SK-N-MC (cell line): ENCODE measurements at regions not wholly inside any gene's neighbourhood (a gene's known extent, or its start where the extent isn't known, plus 50 kb on each side); places are given as distances from the start of the nearest gene placed in this dataset.

Experiments used
- DNase-seq: peaks from one replicate; pipeline ENCODE4 v3.0.0-alpha.2; 2011; ENCODE audit warnings: low read depth, low spot score
- H3K27ac ChIP-seq: fragments of 200-600 bp; sonication (generic); 2 replicates; pipeline ENCODE4 v1.5.1; 2016; ENCODE audit warnings: mixed run types
- H3K36me3 ChIP-seq: fragments of 200-600 bp; sonication (generic); 2 replicates; pipeline ENCODE4 v1.6.1; 2017; ENCODE audit warnings: antibody characterized with exemption, low read length, mixed read lengths; ENCODE audit not compliant: insufficient read depth
- H3K4me3 ChIP-seq: fragments of 200-600 bp; sonication (generic); 2 replicates; pipeline ENCODE4 v1.5.1; 2016
- H3K9ac ChIP-seq: fragments of 200-600 bp; sonication (generic); 2 replicates; pipeline ENCODE4 v1.8.0; 2017; ENCODE audit warnings: mixed run types, mixed read lengths; ENCODE audit not compliant: insufficient read length
- H3K9me3 ChIP-seq: fragments of 200-600 bp; sonication (generic); 2 replicates; pipeline ENCODE4 v1.6.1; 2017; ENCODE audit warnings: low read depth, mild to moderate bottlenecking, antibody characterized with exemption, low read length, moderate library complexity, mixed read lengths
- EZH2 ChIP-seq: fragments of 200-600 bp; sonication (generic); IDR thresholded peaks from one replicate; pipeline ENCODE4 v1.6.1; 2017; ENCODE audit warnings: antibody characterized with exemption
- FOXP2 ChIP-seq: optimal IDR thresholded peaks from 2 replicates; pipeline ENCODE3; 2011; ENCODE audit warnings: mild to moderate bottlenecking, moderate library complexity; ENCODE audit not compliant: insufficient read depth; ENCODE audit errors: extremely low read length, control extremely low read depth
- POLR2AphosphoS5 ChIP-seq: IDR thresholded peaks from 2 replicates; pipeline ENCODE4 v1.6.1; 2012; ENCODE audit warnings: mild to moderate bottlenecking, low read depth, low read length, borderline replicate concordance

DNA sequence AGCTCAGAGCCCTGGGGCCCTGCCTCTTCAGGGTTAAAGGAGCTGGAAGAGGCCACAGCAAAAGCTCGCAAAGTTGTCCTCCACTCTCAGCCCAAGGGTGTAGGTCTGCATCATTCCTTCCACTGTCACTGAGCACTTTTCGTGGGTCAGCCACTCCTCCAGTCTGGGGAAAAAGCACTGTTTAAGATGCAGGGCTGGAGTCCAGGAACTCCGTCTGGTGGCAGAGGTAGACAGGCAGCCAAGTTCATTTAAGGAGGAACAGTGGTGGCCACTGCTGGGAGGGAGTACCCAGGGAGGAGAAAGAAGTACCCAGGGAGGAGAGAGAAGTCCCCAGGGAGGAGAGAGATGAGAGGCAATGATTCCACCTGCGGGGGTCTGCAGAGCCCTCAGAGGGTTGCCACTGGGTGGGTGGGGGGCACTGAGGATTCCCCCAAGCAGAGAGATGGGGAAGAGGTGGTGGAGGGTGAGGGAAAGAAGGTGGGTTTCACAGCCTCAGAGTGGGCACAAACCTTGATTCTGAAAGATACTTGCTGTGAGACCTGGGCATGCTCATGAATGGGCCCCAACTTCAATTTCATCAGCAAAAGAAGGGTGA is 70.0 kb upstream of the B3GAT1 start:
- H3K9ac ChIP-seq = no peak overlapping the region
- no peak for DNase-seq
- H3K4me3 ChIP-seq = no peak overlapping the region
- H3K36me3 ChIP-seq = no peaks in the 10 kb centered on the region
- no peak overlapping the region for H3K27ac ChIP-seq
- TF ChIP-seq FOXP2 (no peak), POLR2AphosphoS5 (no peak), EZH2 (no peak)
- no peaks in the 10 kb centered on the region for H3K9me3 ChIP-seq

DNA sequence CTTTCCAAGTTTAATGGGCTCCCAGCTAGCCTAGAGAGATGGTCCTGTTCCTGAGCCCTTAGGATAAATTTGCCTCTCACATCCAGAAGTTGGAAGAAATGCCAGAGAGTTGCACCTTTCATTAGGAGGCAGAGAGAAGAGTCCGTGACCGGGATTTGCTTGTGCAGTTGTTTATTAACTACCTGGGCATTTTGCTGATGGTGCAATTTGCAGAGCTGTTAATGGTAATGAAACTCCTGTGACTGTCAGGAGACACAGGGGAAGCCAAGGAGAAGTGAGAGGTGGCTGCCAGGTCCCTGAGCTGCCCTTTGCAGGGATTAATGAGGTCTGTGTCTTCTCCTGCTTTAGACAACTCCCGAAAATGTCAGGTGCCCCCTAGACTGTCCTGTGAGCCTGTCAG is 69.1 kb upstream of the B3GAT1 start:
- H3K27ac ChIP-seq = no peak overlapping the region
- DNase-seq = no peak
- H3K9ac ChIP-seq = no peak overlapping the region
- no peak overlapping the region for H3K4me3 ChIP-seq
- TF ChIP-seq EZH2 = no peak
- no peak for TF ChIP-seq FOXP2
- TF ChIP-seq POLR2AphosphoS5 = no peak
- no peaks in the 10 kb centered on the region for H3K9me3 ChIP-seq
- no peaks in the 10 kb centered on the region for H3K36me3 ChIP-seq

DNA sequence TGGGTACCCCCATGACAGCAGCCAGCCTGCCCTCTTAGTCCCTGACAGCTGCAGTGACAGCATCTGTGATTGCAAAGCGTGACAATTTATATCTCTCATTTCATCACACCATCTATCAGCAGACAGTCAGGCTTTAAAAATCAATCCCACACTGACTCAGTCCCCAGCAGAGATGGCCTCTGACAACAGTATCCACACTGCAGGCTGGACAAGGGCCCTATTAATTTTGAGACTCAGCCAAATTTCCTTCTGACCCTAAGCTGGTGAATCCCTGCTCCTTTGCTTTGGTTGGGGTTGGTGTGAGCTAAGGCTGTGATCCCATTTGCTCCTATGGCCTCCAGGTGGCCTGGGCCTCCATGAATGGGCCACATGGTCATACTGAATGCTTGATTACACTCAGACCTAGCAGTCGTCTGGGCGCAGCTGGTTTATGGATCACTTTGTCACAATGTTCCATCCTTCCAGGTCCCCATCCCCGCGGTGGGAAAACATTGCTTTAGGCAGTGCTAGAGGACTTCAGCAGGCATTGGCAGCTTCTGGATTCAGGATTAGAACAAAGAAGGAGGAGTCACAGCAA is 68.2 kb upstream of the B3GAT1 start:
- TF ChIP-seq POLR2AphosphoS5 (no peak), EZH2 (no peak), FOXP2 (no peak)
- H3K9me3 ChIP-seq = no peaks in the 10 kb centered on the region
- H3K27ac ChIP-seq = no peak overlapping the region
- no peak overlapping the region for H3K4me3 ChIP-seq
- no peak for DNase-seq
- H3K36me3 ChIP-seq = no peaks in the 10 kb centered on the region
- H3K9ac ChIP-seq = no peak overlapping the region

DNA sequence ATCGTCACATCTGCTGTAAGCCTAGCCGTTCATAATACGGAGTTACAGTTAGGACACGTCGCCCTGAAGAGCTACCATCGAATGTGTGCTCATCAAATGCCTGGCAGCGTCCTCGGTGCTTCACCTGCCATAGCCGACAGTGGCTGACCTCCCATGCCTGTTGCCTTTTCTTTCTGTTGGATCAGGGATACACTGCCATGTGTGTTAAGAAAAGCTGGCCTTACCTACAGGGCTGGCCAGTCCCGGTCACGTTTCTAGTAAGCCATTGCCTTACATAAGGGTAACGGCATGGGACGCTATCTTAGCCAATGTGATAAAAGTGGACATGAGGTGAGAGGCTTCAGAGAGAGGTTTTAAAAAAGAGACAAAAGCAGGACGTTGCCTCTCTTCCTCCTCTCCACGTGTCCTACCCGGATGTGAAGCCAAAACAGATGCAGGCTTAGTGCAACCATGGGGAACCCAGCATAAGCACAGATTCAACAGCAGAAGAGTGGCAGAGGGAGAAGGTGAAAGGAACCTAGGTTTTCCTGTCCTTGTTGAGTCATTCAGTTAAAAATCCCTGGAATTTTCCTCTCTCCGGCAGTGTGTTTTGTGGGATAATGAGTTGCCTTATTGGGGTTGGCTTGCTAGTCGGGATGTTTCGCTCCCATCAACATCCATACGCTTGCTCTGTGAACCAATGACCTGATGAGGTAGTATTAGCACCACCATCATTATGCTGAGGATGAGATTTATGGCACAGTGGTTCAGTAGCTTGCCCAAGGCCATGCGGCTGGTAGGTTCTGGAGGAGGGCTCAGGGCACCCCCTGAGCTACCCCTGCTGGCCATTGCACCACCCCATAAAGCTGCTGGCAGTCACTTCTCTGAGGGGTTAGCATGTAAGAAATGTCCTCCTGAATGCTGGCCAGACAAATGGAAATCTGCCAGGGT is 67.4 kb upstream of the B3GAT1 start:
- no peak overlapping the region for H3K27ac ChIP-seq
- no peaks in the 10 kb centered on the region for H3K36me3 ChIP-seq
- DNase-seq = no peak
- no peak overlapping the region for H3K9ac ChIP-seq
- no peak overlapping the region for H3K4me3 ChIP-seq
- TF ChIP-seq POLR2AphosphoS5 (no peak), EZH2 (no peak), FOXP2 (no peak)
- no peaks in the 10 kb centered on the region for H3K9me3 ChIP-seq

DNA sequence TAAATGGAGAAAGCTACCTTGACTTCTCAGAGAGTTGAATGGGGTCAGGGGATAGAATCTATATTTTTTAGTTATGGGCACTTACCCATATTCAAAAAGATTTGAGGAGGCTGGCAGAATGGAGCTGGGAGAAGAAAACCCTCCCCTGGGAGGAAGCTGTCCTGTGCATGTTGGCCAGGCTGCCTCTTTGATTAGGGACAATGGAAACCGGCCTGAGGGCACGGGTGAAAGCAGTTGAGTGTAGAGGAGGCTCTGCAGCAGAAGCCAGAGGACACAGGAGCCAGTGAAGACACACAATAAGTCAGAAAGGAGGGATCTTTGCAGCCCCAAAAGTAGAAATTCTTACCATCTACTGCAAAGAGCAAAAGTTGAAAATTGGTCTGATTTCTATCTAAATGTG is 66.6 kb upstream of the B3GAT1 start:
- no peak for TF ChIP-seq FOXP2
- DNase-seq = no peak

DNA sequence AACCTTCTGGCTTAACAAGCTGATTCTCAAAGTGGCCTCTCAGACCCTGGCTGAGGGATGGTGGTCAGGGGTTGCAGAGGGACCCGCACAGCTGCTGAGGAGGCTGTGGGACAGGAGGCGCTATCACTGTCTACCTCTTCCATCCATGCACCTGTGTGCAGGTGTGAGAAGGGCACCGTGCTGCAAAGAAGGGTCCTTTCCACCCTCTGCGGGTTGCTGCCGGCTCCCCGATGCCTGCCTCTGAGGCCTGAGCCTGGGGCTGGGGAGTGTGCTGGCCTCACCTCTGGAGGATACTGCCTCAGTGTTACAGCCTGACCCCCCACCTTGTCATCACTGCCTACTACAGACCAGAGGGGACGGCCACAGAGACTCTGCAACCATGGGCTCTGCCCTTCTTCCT is 66.1 kb upstream of the B3GAT1 start:
- H3K9ac ChIP-seq = no peak overlapping the region
- DNase-seq = no peak
- no peak overlapping the region for H3K4me3 ChIP-seq
- no peak overlapping the region for H3K27ac ChIP-seq
- TF ChIP-seq FOXP2 (no peak), POLR2AphosphoS5 (no peak), EZH2 (no peak)
- no peaks in the 10 kb centered on the region for H3K36me3 ChIP-seq
- H3K9me3 ChIP-seq = no peaks in the 10 kb centered on the region

More for the DNA sequence above, 66.6 kb upstream of the B3GAT1 start:
- no peaks in the 10 kb centered on the region for H3K36me3 ChIP-seq
- no peak overlapping the region for H3K27ac ChIP-seq
- no peak overlapping the region for H3K4me3 ChIP-seq
- H3K9ac ChIP-seq = no peak overlapping the region
- no peaks in the 10 kb centered on the region for H3K9me3 ChIP-seq

DNA sequence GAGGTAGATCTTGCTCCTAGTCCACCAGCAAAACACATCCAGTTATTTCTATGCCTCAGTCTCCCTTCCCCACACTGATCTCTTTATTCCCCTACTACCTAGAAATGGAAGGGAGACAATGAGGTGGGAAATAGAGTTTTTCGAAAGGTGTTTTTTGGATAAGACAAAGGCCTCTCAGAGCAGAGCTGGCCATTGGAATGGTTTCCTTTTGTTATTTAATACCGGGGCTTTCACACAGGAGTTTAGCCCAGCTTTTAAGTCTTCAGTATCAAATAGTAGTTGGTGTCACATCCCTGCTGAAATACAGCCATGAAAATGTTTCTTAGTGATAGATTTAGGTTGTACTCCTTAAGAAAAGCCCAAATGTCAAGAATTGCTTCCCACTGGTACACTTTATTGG is 65.4 kb upstream of the B3GAT1 start:
- Histone ChIP-seq H3K4me3 (no peak overlapping the region), H3K27ac (no peak overlapping the region), H3K9ac (no peak overlapping the region), H3K36me3 (no peaks in the 10 kb centered on the region), H3K9me3 (no peaks in the 10 kb centered on the region)
- TF ChIP-seq POLR2AphosphoS5 (no peak), FOXP2 (no peak), EZH2 (no peak)
- no peak for DNase-seq

DNA sequence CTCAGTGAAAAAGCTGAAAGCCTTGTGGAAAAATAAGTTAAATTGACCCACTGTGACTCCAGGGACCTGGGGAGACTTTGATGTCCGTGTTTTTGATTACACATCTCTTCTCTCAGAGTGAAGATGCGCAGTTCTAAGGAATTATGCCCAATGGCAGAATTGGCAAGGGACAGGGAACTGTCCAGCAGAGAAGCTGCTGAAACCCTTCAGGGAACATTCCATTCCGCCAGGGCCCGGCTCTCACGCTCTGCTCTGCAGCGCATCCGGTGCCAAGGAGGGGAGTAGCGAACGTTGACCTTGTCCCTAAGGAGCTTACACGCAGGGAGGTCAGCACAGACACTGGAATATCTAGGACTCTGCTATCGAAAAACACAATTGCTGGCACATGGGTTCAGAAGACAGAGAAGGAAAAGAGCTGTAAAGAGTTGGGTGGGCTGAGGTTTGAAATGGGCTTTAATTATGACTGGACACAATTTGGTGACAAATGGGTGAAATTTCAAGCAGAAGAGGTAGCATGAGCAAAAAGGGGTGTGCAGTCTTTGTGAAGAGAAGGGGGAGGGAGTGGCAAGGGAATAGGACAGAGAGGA is 64.5 kb upstream of the B3GAT1 start:
- Histone ChIP-seq H3K27ac (no peak overlapping the region), H3K9ac (no peak overlapping the region), H3K36me3 (no peaks in the 10 kb centered on the region), H3K4me3 (no peak overlapping the region), H3K9me3 (no peaks in the 10 kb centered on the region)
- TF ChIP-seq FOXP2 = no peak
- no peak for DNase-seq
